HK-2 (cell line): ENCODE measurements at regions not wholly inside any gene's neighbourhood (a gene's known extent, or its start where the extent isn't known, plus 50 kb on each side); places are given as distances from the start of the nearest gene placed in this dataset.
"Not testable (repeated sequence)": the region's sequence is repeated elsewhere in the genome, so short reads cannot be mapped to it uniquely, and the experiment has no call there.

Experiments used
- DNase-seq: peaks from one replicate; pipeline ENCODE4 v3.0.0-alpha.2; 2018; ENCODE audit not compliant: unreplicated experiment

- no peak for DNase-seq
Measured at GRCh38 chr5:56659971-56660370, 155.4 kb upstream of the MAP3K1 start.

- no peak for DNase-seq
Measured at GRCh38 chr5:56658972-56659371, 156.4 kb upstream of the MAP3K1 start.

DNA sequence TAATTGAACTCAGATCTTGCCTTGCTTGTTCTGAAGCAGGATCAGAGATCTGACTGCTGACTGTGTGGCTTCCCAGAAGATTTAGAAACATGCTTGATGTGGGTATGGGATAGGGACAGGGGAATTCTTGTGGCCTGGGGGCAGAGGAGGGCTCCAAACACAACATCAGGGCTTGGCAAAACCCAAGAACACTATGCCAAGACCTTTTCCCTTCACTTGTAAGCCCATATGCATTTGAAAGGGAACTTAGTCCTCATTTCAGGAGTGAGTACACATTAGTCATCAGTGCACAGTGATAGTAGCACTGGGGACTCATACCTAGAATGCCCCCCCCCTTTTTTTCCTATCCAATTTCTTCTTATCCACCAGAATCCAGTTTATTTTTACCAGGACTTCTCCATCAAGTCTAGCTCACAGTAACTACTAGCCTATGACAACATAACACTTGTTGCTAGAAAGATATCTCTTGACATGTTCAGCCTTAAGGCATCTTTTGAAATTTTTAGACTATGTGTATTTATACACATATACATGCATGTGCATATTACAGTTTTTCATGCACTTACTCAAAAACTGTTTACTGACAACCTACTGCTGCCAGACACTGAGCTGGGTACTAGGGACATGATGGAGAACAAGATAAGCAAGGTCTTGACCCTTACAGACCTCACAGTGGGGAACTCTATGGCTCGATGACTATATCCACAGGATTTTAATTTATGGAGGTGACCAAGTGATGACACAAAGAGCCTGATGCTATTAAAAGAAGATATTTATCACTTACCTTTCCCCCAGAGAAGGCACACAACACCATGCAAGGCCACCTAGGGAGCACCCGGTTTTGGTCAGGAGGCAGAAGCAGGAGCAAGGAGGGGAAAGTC, 158.3 kb upstream of the MAP3K1 start:
- DNase-seq: no peak

GRCh38 chr5:56651893-56652292, 163.5 kb upstream of the MAP3K1 start:
- no peak for DNase-seq

GRCh38 chr5:56650386-56650785, 165.0 kb upstream of the MAP3K1 start:
- no peak for DNase-seq

DNA sequence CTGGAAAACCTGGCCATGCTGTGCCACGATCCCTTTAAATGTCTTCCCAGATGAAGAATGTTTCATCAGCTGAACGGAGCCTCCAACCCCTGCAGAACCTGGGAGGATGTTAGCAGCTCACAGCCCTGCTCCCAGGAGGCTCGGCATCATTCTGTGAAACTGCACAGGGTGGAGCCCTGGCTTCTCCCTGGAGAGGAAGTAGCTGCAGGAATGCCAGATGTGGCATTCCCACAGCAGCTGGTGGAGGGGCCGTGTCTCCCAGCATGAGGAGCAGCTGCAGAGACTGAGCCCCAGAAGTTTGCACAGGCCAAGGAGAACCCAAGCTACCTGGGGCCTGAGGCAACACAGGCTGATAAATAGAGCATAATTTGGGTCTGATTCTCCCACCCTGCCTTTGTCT, 165.8 kb upstream of the MAP3K1 start:
- DNase-seq: no peak

DNA sequence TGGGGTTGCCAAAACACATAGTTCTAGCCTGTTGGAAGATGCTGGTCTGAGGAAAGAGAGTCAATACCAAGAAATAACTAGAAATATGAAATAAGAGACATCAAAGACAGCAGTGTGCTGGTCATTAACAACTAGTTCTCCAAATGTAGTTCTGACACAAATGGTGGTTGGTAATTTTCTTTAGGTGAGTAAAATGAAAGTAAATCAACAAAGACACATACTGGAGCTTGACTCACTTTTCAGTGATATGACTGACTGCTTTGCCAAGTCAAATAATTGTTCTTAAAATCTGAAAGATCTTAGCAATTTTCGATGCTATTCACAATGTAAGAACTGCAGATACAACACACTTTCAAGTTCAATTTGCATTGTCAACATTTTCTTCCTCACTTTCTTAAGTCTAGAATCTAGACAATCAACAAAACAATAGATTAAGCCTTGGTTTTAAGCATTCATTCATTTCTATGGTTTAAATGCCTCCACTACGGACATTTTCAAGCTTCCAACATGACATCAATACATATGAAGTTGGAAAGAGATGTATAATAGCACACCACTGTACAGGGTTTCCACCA, 166.8 kb upstream of the MAP3K1 start:
- no peak for DNase-seq

GRCh38 chr5:56647099-56647850, 168.1 kb upstream of the MAP3K1 start:
- no peak for DNase-seq

GRCh38 chr5:56641635-56642260, 173.6 kb upstream of the MAP3K1 start:
- no peak for DNase-seq

GRCh38 chr5:56640763-56641406, 174.5 kb upstream of the MAP3K1 start:
- no peak for DNase-seq

DNA sequence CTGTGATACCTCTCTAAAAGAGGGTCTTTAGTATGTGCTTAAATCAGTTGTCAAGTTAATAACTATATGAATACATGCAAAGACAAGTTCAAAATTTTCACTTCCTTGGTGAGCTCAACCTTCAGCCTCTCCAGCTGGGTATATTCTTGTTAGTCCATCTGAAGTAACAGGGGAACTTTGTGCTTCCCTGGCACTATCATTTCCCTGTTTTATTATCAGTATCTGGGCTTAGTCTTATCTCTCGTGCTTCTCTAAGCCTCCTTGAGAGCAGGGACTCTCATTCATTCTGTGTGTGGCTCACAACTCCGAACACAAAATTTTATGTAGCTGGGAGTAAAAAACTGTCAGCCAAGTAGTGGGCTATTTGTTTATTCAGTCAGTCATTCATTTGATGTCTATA, 175.9 kb upstream of the MAP3K1 start:
- no peak for DNase-seq

GRCh38 chr5:56638768-56639238, 176.5 kb upstream of the MAP3K1 start:
- no peak for DNase-seq

DNA sequence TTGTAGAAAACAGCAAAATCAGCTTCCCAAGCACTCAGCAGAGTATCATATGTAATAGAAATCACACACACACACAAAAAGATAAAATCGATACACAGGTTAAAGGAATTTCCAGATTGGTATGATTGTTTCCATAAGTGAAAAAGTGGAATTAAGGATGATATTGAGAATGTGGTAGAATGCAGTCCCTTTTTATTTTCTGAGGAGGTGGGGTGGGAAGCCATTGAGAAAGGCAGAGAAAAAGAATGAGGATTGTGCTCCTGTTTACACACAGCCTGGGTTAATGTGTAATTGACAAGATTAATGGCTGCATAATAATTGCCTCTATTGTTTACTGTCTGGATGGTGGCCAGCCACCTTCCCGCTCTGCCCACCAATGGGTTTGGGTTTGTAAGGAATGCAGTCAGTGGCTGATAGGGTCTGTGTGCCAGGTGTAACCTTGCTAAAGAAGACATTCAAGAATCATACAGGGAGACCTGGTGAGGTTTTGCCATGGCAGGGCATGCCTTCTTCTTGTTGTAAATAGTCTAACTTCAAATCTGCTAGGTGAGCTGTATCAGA, 177.2 kb upstream of the MAP3K1 start:
- peak; percentile 8 for DNase-seq

- DNase-seq: no peak
Measured at GRCh38 chr5:56637321-56637920, 177.9 kb upstream of the MAP3K1 start.

DNA sequence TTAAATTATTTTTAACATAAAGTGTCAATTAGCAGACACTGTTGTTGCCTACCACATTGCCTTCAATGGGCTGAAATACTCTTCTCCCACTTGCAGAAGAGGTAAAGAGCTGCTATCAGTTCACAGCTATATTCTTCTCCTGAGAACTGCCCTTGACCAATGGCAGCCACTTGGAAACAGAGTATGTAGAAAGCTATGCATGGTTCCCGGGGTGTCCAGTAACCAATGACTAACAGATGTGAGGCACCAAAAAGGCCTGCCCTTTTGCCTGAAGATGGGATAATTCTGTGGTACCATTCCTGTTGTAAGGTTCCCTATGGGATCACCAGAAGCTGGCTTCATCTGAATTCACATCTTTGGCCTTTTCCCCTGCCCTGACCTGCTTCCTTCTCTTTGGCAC, 181.4 kb upstream of the MAP3K1 start:
- no peak for DNase-seq

DNA sequence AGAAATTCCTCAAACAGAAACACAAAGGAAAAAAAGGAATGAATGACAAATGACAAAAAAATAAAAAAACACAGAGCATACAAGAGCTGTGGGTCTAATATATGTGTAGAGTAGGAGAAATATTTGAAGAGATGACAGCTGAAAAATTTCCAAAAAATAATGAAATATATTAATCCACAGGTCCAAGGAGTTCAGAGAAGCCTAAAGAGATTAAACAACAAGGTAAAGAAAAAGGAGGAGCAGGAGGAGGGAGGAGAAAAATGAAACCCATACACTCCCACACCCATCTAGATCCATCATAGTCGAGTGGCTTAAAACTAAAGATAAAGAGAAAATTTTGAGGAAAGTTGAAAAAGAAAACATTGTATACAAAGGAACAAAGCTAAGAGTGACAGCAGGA, 182.4 kb upstream of the MAP3K1 start:
- no peak for DNase-seq

DNA sequence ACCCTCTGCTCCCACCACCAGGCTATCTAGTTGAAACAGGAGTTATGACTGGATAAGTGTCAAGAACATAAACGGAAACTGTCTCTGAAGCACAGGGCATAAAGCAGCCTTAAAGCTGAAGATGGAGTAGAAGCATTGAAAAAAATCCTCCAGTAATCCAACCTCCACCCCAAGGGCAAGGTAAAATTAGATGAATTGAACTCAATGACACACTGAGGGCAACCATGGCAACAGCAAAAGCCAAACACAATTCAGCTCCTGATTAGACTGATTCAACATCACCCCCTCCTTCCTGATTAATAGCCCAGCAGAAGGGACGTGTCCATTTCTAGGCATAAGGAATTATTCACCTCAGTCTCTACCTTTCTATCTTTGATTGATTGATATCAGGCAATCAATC, 183.2 kb upstream of the MAP3K1 start:
- no peak for DNase-seq

- DNase-seq: no peak
Measured at GRCh38 chr5:56631719-56632118, 183.6 kb upstream of the MAP3K1 start.

GRCh38 chr5:56628616-56629015, 186.7 kb upstream of the MAP3K1 start:
- not testable (repeated sequence) for DNase-seq

- no peak for DNase-seq
Measured at GRCh38 chr5:56625541-56625940, 189.8 kb upstream of the MAP3K1 start.

- DNase-seq: no peak
Measured at GRCh38 chr5:56624751-56625150, 190.6 kb upstream of the MAP3K1 start.
